Stimulated activated CD4-positive, alpha-beta T cell treated with anti-CD3 and anti-CD28 coated beads, Interleukin-4, amount 100 ng/mL, for 48 hours (primary cell): ENCODE measurements at regions not wholly inside any gene's neighbourhood (a gene's known extent, or its start where the extent isn't known, plus 50 kb on each side); places are given as distances from the start of the nearest gene placed in this dataset.
"Not testable (repeated sequence)": the region's sequence is repeated elsewhere in the genome, so short reads cannot be mapped to it uniquely, and the experiment has no call there.

Experiments used
- DNase-seq, 2 donors: peaks; one replicate each; pipeline ENCODE4 v3.0.0-alpha.2; 2020; ENCODE audit warnings: low read depth in 2 of 2

DNA sequence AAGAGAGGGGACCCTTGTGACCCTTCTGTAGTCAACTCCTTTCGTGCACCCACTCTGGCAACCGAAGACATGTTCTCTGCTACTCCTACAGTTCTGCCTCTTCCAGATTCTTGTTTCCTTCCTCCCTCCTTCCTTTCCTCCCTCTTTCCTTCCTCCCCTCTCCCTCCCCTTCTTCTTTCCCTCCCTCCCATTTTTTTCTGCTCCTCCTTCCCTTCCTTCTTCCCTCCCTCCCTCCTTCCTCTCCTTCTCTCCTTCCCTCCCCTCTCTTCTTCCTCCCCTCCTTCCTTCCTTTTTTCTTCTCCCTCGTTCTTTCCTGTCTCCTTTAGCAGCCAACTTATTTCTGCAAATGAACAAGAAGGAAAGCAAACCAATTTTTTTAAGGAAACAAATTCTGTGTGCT is 111.5 kb downstream of the NPTX2 start:
- no peak for DNase-seq

DNA sequence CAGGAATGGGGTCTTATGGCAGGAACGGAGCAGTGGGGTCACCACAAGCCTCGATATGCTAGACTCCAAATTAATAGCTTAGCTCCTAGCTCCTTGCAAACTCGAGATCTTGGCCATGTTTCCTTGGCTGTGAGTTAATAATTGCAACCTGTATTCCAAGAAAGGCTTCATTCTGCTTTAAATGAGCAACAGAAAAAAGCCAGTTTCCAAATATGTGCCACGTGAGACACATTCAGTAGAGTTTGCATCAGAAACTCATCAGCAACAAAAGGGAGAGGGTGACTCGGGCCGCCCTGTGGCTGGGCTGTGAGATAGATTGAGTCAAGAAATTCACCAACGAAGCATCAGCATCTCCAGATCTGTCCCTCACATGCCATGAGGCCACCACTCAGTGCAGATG is 112.0 kb downstream of the NPTX2 start:
- DNase-seq = no peak

DNA sequence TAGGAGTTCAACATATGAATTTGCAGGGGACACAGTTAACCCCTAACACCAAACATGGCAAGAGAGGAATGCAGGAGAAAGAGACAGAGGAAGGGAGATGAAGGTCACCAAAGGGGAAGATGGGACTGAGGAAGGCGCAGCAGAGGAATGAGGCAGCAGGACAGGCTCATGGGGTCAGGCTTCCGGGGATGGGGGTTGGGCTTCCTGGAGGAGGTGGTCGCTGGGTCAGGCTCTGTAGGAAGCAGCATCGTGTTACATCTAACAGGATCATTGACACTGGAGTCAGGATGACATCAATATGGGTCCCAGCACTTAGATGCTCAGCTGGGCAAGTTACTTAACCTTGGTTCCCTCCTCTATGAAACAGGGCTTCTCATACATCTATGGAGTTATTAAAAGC is 113.2 kb downstream of the NPTX2 start:
- DNase-seq = no peak

DNA sequence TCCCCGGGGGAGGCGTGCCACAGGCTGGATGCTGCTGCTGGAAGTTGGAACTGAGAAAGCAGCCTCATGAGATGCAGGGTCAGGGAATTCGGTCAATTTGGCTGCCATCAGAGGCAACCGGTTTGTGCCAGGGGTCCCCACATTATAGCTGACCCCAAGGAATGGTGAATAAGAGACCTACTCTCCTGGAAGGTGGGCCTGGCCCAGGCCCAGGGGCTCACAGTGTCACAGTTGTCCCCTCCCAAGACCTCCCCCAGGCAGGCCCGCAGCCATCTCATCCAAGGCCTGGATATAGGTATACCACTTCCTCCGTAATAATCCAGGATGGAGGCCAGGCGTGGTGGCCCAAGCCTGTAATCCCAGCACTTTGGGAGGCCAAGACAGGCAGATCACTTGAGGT is 114.6 kb downstream of the NPTX2 start:
- no peak for DNase-seq

DNA sequence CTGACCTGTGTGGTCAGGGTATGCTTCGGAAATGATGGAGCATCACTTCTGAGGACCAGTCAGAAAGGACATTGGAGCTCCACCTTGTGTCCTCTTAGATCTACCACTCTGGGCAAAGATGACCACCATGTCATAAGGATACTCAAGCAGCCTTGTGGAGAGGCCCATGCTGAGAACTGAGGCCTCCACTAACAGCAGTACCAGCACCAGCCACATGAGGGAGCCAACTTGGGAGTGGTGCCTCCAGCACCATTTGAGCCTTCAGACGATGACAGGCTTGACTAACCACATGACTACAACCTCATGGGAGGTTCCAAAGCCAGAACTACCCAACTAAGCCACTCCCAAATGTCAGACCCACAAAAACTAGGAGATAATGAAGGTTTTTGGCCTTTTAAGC is 116.0 kb downstream of the NPTX2 start:
- DNase-seq = peak; percentile 32 to 72

DNA sequence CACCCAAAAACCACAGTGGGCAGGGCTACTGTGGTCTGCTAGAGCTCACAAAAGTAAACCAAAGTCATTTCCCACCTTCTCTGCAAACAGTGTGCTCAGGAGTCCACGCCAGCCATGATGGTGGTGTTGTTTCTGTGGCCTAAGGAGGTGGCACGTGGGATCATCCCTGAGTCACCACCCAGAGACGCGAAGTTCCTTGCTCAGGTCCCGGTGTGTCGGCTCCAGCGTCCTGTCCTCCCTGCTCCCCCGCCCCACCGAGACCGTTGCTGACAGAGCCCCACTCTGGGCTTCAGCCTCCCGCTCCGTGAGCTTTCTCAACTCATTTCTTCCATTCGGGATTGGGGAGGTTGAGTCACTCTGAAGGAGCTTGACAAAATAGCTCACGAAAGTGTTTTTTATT is 118.7 kb downstream of the NPTX2 start:
- no peak for DNase-seq

DNA sequence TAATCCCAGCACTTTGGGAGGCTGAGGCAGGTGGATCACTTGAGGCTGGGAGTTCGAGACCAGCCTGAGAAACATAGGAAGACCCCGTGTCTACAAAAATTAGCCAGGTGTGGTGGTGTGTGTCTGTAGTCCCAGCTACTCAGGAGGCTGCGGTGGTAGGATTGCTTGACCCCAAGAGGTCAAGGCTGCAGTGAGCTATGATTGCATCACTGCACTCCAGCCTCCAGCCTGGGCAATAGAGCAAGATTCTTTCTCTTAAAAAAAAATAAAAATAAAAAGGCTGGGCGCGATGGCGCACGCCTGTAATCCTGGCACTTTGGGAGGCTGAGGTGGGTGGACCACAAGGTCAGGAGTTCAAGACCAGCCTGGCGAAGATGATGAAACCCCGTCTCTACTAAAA is 119.4 kb downstream of the NPTX2 start:
- not testable (repeated sequence) for DNase-seq

DNA sequence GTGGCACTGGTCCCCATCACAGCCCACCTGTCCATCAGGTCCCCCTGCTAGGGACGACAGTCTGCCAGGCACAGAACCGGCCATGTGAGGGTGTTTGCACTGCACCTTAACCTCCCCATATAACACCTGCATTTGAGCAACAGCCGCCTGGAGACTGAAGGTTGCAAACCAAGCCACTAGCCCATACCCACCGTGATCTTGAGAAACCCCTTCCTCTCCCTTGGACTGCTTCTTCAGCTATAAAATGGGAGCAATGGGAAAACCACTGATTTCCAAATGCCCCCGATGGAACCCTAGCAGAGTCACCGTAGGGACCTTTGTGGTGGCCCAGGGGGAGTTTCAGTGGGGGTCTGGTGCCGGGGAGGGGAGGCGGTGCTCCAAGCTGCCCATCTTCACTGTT is 120.1 kb downstream of the NPTX2 start:
- no peak for DNase-seq

DNA sequence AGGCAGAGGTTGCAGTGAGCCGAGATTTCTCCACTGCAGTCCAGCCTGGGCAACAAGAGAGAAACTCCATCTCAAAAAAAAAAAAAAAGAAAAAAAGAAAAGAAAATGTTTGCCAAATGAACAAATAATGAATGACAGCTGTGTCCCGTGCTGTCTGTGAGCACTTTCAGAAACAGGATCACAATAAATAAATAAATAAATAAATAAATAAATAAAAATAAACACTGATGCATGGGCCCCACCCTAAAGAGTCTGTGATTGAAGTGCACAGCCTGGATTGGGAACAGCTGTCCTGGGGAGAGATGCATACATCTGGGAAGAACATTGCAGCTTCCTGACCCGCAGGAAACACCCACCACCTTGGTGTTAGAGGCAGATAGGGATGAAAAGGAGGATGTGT is 123.6 kb downstream of the NPTX2 start:
- DNase-seq = no peak

DNA sequence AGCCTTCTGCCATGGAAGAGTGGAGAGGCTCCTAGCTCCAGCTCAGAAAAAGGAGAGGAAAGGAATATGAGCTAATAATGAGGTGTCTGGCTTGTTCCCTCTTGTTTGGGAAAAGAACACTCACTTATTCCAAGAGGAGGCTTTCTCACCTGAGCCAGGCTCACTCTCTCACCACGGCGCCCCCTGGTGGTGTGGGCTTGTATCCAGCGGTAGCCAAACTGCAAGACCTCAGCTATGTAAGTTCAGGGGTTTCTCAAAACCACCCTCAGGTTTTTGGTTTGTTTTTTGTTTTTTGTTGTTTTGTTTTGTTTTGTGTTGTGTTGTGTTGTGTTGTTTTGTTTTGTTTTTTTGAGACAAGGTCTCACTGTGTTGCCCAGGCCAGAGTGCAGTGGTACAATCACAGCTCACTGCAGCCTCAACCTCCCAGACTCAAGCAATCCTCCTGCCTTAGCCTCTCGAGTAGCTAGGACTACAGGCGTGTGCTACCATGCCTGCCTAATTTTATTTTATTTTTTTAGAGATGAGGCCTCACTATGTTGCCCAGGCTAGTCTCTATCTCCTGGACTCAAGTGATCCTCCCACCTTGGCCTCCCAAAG is 124.0 kb downstream of the TMEM130 start:
- peak; percentile 64 to 79 for DNase-seq

DNA sequence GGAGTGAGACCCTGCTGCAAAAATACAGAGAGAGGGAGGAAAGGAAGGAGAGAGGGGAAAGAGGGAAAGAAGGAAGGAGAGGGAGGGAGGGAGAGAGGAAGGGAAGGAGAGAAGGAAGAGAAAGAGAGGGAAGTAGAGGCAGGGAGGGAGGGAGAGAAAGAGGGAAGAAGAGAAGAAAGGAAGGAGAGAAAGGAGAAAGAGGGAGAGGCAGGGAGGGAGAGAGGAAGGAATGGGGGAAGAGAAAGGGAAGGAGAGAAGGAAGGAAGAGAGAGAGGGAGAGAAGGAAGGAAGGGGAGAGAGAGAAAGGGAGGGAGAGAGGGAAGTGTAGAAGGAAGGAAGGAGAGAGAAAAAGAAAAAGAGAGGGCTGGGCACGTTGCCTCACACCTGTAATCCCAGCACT is 121.7 kb downstream of the TMEM130 start:
- no peak for DNase-seq

DNA sequence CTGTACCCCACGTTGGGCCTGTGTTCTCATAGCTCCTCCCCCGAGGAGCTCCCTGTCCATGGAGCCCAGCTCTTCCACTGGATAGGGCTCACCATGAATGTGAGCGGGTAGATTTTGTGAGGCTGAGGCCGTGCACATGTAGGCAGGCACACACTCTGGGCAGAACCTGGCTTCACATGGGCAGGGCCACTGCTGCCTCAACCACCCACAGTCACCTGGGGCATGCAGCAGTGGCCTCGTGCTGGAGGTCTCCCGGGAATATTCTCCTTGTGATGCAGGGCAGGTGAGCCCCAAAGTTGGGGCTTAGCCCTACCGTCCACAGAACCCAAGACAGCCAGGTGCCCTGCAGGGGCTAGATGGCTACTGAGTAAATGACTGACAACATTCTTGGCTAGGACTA is 116.6 kb downstream of the TMEM130 start:
- no peak for DNase-seq

DNA sequence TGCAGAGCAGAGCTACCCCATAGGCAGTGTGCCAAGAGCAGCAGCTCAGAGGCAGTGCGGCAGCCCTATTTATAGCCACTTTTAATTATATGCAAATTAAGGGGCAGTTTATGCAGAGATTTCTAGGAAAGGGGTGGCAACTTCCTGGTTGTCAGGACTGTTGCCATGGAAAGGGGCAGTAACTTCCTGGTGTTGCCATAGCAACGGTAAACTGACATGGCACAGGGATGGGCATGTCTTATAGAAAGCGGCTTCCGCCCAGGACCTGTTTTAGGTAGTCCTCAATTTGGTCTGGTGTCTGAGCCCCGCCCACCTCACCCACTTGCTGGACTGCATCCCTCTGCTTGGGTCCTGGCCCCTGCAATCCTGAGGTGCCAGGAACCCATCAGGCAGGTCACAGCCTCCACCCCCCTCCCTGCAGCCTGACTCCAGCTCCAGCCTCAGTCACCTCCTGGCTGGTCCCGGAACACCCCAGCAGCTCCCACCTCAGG is 115.8 kb downstream of the TMEM130 start:
- DNase-seq = no peak

DNA sequence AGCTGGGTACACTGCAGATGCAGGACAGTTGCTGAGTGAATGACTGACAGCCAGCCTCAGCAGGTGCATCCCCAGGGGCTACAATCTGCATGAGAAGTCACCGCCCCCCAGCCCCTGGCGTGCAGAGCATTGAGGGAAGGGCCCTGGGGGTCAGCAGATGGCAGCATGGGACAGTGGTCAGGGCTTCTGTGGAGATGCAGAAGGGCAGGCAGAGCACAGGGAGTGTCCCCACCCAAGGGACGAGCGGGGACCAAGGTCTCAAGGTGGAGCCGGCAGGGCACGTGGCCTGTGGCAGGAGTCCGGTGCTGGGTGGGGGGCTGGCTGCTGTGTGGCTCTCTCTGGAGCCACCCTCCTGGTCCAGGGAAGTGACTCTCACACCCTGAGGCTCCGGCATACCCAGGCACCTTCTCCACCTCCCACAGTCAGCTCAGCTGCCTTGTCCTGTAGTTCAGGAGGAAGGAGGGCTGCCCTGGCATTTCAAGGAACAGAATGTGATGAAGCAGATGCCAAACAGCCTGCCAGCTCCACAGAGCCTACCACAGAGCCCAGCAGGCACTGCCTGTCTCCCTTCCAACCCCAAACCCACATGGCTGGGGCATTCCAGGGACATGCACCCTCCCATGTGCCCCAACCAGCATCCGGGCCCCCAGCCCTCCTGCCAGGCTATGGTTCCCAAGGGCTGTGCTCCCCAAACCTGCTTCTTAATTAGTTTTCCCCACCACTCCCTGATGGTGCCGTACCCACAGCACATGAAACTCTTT is 114.5 kb downstream of the TMEM130 start:
- DNase-seq = no peak

DNA sequence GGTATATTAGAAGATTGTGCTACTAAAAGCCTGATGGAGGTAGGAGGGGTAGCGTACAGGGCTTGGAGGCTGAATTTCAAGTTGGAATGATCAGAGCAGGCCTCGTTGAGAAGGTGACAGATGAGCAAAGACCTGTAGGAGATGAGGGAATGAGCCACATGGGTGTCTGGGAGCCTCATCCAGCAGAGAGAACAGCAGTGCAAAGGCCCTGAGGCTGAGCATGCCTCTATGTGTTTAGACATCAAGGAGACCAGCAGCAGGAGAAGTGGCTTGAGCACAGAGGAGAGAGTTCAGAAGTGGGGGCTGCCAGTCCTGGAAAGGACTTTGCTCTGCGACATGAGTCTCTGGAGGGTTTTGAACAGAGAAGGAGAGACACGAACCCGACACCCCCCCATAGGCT is 111.7 kb downstream of the TMEM130 start:
- no peak for DNase-seq

DNA sequence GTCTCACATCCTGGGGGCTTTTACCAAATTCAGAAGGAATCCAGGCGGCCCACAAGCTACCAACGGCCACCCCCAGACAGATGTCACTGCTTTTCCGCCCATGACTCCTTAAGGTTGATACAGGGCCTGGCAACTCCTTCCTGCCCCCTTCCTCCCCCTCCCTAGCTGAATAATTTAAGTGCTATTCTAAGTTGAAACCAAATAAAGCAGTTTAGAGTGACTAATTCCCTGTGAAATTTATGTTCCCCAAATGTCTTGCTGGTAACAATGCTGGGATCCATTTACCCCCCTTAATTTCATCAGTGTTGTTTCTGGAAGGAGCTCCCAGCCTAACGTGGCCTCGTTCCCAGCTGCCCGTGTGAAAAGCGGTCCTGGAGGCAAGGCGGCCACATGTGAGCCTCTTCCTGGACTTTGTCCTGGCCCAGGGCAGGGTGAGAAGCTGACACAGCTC is 109.6 kb downstream of the TMEM130 start:
- DNase-seq = no peak

DNA sequence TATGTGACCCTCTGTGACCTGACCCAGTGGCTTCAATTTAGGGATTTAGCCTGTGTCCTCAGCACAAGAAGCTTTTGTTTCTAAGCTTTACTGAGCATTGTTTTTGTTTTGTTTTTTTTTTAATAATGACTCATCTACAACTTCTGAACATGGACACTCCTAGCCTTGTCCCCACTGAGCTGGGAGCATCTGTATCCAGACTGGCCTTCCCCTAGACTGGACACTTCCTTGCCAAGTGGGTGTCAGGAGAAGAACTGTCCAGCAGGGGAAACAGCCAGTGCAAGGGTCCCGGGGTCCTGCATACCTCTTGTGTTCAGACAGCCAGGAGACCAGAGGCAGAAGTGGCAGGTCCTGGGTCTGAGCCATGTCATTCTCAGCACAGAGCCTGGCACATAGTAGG is 108.6 kb downstream of the TMEM130 start:
- DNase-seq = no peak

DNA sequence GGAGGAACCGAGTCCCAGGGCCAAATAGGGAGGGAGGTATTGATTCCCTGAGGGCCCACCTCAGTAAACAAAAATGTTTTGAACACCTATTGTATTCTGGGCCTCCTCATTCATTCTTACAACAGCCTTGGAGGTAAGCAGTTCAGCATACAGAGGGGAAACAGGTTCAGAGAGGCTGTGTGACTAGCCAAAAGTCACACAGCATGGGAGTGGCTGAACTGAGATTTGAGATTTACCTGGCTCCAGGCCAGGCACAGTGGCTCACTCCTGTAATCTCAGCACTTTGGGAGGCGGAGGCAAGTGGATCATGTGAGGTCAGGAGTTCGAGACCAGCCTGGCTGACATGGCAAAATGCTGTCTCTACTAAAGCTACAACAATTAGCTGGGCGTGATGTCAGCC is 107.2 kb downstream of the TMEM130 start:
- no peak for DNase-seq

DNA sequence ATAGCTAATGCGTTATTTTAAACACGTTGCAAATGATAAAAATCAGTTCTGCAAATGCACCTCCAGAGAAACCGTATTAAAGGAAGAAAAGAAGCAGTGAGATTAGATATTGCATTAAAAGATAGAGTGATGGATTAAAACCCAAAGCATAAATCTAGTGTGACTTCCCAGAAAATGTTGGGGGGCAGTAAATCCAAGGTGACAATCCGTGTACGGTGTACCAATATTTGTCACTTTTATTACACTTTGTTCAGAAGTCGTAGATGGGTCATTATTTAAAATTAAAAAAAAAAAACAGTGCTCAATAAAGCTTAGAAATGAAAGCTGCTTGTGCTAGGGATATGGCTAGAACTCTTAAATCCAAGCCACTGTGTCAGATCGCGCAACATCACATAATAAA is 106.4 kb downstream of the TMEM130 start:
- DNase-seq = no peak

DNA sequence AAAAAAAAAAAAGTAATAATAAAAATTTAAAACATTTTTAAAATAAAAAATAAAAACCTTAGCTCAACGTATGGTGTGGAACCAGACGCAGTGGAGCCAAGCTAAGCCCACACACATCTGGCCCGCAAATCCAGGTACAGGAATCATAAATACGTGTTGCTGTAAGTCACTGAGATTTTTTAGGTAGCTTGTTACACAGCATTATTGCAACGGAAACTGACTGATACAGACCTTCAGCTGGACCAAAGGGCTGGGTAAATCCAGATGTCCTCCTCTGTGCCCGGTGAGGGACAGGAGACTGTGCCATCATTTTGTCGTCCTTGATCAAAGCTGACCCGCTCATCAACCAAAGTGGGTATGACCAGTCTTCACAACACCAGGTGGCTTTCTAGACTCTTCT is 104.9 kb downstream of the TMEM130 start:
- DNase-seq = no peak

DNA sequence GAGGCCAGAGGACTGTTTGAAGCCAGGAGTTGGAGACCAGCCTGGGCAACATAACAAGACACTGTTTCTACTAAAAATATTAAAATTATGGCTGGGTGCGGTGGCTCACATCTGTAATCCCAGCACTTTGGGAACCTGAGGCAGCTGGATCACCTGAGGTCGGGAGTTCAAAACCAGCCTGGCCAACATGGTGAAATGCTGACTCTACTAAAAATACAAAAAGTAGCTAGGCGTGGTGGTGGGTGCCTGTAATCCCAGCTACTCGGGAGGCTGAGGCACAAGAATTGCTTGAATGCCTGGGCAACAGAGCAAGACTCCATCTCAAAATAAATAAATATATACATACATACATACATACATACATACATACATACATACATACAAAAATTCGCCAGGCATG is 99.7 kb downstream of the TMEM130 start:
- DNase-seq = not testable (repeated sequence)

DNA sequence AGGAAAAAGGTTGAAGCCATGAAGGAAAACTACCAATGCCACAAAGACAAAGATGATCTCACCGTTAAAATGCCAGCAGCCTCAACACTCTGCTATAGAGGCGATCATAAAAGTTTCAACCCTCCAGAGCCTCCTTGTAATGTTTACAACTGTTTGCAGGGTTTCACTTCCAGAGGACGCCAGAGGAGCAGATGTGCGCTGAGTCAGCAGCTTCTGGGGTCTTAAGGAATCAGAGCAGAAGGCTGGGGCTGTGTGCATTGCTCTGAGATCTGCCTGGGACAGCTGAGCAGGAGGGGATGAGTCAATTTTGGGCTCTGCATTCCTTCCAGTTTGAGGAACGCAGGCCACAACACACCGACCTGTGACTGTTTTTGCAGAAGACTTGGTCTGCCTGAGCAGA is 98.3 kb downstream of the TMEM130 start:
- no peak for DNase-seq

DNA sequence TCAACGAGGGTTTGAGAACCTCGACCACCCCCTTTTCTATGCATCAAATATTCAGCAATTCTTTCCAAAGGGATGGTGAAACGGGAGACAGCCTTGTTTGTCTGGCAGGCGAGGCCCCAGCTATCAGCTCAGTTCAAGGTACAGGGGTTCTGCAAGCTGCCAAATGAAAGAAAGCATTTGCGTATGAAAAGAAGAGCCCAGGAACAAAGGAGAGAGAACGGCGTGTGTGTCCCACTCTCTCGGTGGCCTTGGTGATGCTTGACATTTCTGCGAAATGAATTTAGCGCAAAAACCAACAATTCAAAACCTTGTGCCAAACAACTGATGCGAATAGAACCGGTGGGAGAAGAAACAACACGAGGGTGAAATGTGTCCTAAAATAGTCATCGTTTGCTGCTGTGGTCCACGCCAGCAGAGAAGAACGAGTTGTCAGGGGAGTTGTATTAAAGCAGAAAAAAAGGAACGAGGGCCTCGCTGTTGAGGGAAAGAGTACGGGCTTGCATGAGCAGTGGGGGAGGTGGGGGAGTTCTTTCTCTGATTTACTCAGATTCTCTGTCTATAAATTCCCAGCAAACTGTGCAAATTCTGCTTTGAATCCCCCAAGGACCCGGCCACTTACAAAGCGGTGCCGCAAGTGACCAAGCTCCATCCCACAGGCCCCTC is 97.7 kb downstream of the TMEM130 start:
- DNase-seq = no peak
